Esophagus (tissue), 2 donors: ENCODE measurements at regions not wholly inside any gene's neighbourhood (a gene's known extent, or its start where the extent isn't known, plus 50 kb on each side); places are given as distances from the start of the nearest gene placed in this dataset.

ENCODE experiments used
- H3K27ac ChIP-seq, 2 donors: one replicate each; pipeline ENCODE4 v1.5.1; 2013; ENCODE audit warnings: low read depth in 2 of 2, mild to moderate bottlenecking in 2 of 2, inconsistent platforms in 1 of 2, low read length in 1 of 2, moderate library complexity in 1 of 2
- H3K27me3 ChIP-seq, 2 donors: one replicate each; pipeline ENCODE4 v1.6.1; 2013; ENCODE audit warnings: low read length in 2 of 2, control low read depth in 1 of 2, mild to moderate bottlenecking in 1 of 2; ENCODE audit not compliant: insufficient read depth in 2 of 2, control insufficient read depth in 1 of 2
- H3K36me3 ChIP-seq, 2 donors: one replicate each; pipeline ENCODE4 v1.6.1; 2013; ENCODE audit warnings: low read length in 1 of 2; ENCODE audit not compliant: control insufficient read depth in 2 of 2, insufficient read depth in 2 of 2
- H3K4me1 ChIP-seq, 2 donors: one replicate each; pipeline ENCODE4 v1.6.1; 2013; ENCODE audit warnings: low read length in 1 of 2; ENCODE audit not compliant: control insufficient read depth in 2 of 2, insufficient read depth in 2 of 2
- H3K4me3 ChIP-seq, 2 donors: one replicate each; pipeline ENCODE4 v1.5.1; 2013; ENCODE audit warnings: low read length in 2 of 2, mild to moderate bottlenecking in 2 of 2, low read depth in 1 of 2, moderate library complexity in 1 of 2
- H3K9me3 ChIP-seq, 2 donors: one replicate each; pipeline ENCODE4 v1.6.1; 2013; ENCODE audit warnings: mild to moderate bottlenecking in 2 of 2, low read depth in 1 of 2, low read length in 1 of 2, moderate library complexity in 1 of 2; ENCODE audit not compliant: control insufficient read depth in 2 of 2, insufficient read depth in 1 of 2
- WGBS, 2 donors: extraction: QIAGEN DNeasy Blood & Tissue Kit; methylation state at CpG; one replicate each; pipeline ENCODE4 v1.1.7; 2013; 5-methylcytosine and 5-hydroxymethylcytosine counted together
- donor health status: healthy with polysubstance abuse.
- donor health status: Bipolar disorder and iron deficiency.

DNA sequence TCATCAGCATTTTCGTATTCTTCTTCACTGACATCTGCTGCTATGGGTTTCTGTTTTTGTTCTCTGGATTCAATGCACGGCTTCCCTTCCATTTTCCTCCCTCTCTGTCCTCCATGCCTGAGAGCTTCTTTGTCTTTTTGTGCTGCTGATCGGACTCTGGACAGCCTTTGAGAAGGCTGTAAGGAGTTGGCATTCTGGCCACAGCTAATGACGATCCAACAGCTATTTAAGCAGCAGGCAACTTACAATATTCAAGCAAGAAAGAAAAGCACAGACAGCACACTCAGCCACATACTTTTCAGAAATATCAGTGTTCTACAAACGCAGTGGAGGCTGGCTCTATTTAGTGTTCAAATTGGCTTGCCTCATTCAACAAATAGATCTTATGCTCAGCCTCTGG is 60.9 kb upstream of the ZC3H12C start:
- no peak overlapping the region for H3K4me3 ChIP-seq
- WGBS, 2 donors, result 65 to 70% methylated on average over 5 of the region's 5 CpGs
- no peaks in the 10 kb centered on the region for H3K4me1 ChIP-seq
- no peaks in the 10 kb centered on the region for H3K9me3 ChIP-seq
- no peaks in the 10 kb centered on the region for H3K36me3 ChIP-seq
- H3K27me3 ChIP-seq, result no peaks in the 10 kb centered on the region
- H3K27ac ChIP-seq, result no peak overlapping the region

DNA sequence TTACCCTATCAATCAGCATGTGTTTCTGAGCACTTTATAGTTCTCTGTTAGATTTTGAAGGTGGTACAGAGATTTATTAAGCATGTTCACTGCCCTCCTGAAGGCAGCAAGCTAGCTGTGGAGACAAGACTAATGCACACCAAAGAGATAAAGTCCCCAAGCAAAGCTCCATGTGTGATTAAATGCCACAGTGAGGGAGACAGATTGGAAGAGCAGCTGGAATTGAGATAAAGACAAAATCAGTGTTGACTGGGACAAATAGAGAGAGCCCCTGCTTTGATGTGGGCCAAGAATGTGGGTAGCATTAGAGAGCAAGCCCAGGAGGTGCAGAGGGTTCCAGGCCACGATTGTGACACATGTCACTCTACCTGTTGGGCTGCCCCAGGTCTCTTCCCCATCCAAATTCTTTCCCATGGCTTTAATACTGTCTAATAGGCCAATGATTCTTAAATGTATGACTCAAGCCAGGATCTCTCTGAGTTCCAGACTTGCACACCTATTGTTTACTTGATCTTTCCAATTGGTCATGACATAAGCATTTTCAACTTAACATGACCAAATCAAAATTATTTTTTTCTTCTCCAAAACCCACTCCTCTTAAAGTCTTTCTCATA is 60.1 kb upstream of the ZC3H12C start:
- no peaks in the 10 kb centered on the region for H3K27me3 ChIP-seq
- no peaks in the 10 kb centered on the region for H3K9me3 ChIP-seq
- H3K36me3 ChIP-seq, result no peaks in the 10 kb centered on the region
- no peak overlapping the region for H3K27ac ChIP-seq
- 33 to 62% methylated on average over 1 of the region's 1 CpG for WGBS, 2 donors
- H3K4me1 ChIP-seq, result no peaks in the 10 kb centered on the region
- H3K4me3 ChIP-seq, result no peak overlapping the region

DNA sequence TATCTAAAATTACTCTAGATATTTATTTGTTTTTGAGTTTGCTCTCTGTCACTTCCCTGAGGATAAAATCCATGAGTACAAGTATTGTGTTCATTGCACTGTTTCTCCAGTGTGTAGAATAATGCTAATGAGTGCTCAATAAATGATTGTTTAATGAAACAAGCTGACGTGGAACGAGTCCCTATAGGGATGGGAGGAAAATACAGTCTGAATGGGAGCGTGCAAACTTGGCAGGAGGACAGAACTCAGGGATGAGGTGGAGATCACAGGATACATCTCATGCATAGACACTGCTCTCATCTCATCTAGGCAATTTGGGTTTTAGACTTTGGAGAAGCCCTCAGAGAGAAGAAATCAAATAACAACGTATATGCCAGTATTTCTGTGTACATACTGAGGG is 58.4 kb upstream of the ZC3H12C start:
- WGBS, 2 donors, result 64 to 72% methylated on average over 4 of the region's 4 CpGs
- Histone ChIP-seq H3K27me3 (no peaks in the 10 kb centered on the region), H3K36me3 (no peaks in the 10 kb centered on the region), H3K4me3 (no peak overlapping the region), H3K4me1 (no peaks in the 10 kb centered on the region), H3K9me3 (no peaks in the 10 kb centered on the region), H3K27ac (no peak overlapping the region)

DNA sequence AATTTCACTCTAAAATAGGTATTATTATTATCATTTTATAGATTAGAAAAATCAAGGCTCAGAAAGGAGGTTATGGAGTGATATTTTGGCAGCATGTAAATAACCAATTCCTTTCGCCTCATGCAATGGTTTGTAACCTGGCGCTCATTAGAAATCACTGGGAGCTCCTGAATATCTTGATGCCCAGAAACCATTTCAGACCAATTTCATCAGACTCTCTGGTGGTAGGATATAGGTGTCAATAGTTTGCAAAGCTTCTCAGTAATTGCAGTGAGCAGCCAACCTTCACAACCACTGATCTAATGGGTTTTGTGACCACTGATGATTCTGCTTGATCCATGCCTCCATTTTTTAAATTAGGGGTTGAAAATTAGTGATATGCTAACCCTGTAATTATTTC is 57.8 kb upstream of the ZC3H12C start:
- Histone ChIP-seq H3K4me1 (no peaks in the 10 kb centered on the region), H3K4me3 (no peak overlapping the region), H3K27ac (no peak overlapping the region), H3K9me3 (no peaks in the 10 kb centered on the region), H3K27me3 (no peaks in the 10 kb centered on the region), H3K36me3 (no peaks in the 10 kb centered on the region)
- WGBS, 2 donors, result 72 to 84% methylated on average over 2 of the region's 2 CpGs

DNA sequence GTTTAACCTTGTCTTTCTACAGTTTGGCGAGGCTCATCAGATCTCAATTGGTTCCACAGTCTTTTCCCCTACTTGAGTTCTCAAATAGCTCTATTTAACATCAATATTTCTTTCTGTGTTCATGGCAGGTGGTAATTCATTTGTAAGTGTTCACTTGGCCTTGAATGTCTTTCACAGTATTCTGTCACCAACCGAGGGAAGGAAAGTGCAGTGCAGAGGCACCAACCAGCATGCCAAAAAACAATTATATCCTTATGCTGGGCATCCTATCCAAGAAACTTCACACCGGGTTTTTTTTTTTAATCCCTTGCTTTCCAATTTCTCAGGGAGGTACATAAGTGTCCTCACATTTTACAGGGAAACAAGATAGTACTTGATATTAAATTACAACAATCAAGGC is 55.0 kb upstream of the ZC3H12C start:
- no peaks in the 10 kb centered on the region for H3K9me3 ChIP-seq

More for the DNA sequence above, 55.0 kb upstream of the ZC3H12C start:
- Histone ChIP-seq H3K27me3 (no peaks in the 10 kb centered on the region), H3K36me3 (no peaks in the 10 kb centered on the region), H3K27ac (no peak overlapping the region), H3K4me1 (no peaks in the 10 kb centered on the region), H3K4me3 (no peak overlapping the region)
- WGBS, 2 donors, result 71 to 74% methylated on average over 3 of the region's 3 CpGs
